Fibroblast of lung (primary cell): ENCODE measurements at regions not wholly inside any gene's neighbourhood (a gene's known extent, or its start where the extent isn't known, plus 50 kb on each side); places are given as distances from the start of the nearest gene placed in this dataset.

Source experiments
- CTCF ChIP-seq, 2 donors: IDR thresholded peaks in 1 of 2; conservative IDR thresholded peaks in 1 of 2; 1 replicate in 1 of 2; 2 replicates in 1 of 2; pipeline ENCODE4 v1.5.1; 2011 to 2012; ENCODE audit warnings: low read length in 2 of 2, control low read depth in 1 of 2, inconsistent platforms in 1 of 2, low read depth in 1 of 2, mild to moderate bottlenecking in 1 of 2
- EZH2 ChIP-seq: IDR thresholded peaks from 2 replicates; pipeline ENCODE4 v1.5.1; 2012; ENCODE audit warnings: low read length, control low read depth, mild to moderate bottlenecking; ENCODE audit errors: missing control alignments

GRCh38 chr11:110805756-110806155, 93.5 kb upstream of the ARHGAP20 start:
- no peak for TF ChIP-seq CTCF (conservative IDR thresholded peaks at IDR 0.05 in 1 of 2, IDR thresholded peaks at IDR 0.05 in 1 of 2; ENCODE audit: low read depth in 1 of 2, low read length in 2 of 2)
- no peak for TF ChIP-seq EZH2
